ENCODE measurements at regions not wholly inside any gene's neighbourhood (a gene's known extent, or its start where the extent isn't known, plus 50 kb on each side); places are given as distances from the start of the nearest gene placed in this dataset.
"Not testable (repeated sequence)": the region's sequence is repeated elsewhere in the genome, so short reads cannot be mapped to it uniquely, and the experiment has no call there.

- DNase-seq (ENCODE audit: extremely low read depth in 1 of 4, low spot score in 3 of 4); H3K4me1 ChIP-seq (replicated peaks in 1 of 2; ENCODE audit: control insufficient read depth in 2 of 2, insufficient read depth in 2 of 2, low read length in 2 of 2); BruUV-seq (replicated peaks); H4K20me1 ChIP-seq (replicated peaks; ENCODE audit: control insufficient read depth, insufficient read depth, low read length); intact Hi-C loops (cut with micrococcal nuclease); FAIRE-seq; H3K9ac ChIP-seq (ENCODE audit: insufficient read depth in 1 of 2, low read depth in 2 of 2, low read length in 2 of 2); H2AFZ ChIP-seq (ENCODE audit: low read depth, low read length); H3K9me3 ChIP-seq (replicated peaks; ENCODE audit: control insufficient read depth, insufficient read depth, low read depth, low read length); H3K36me3 ChIP-seq (ENCODE audit: control insufficient read depth, insufficient read depth, low read length); in situ Hi-C loops (cut with MboI); POLR2A ChIA-PET; H3K4me2 ChIP-seq (ENCODE audit: insufficient read depth, low read length); H3K27ac ChIP-seq (ENCODE audit: extremely low read depth, low read depth, low read length); ATAC-seq; H3K4me3 ChIP-seq; H3K9me1 ChIP-seq (ENCODE audit: control insufficient read depth, insufficient read depth, low read length); CTCF ChIA-PET (ENCODE audit: low intra/inter-chr PET ratio); H3K79me2 ChIP-seq (ENCODE audit: control insufficient read depth, insufficient read depth, low read length): not testable (repeated sequence)
- WGBS (ENCODE audit: insufficient coverage, low coverage, missing lambda C conversion rate), result no CpG with 5 or more reads among the region's 1 CpG
- H3K27me3 ChIP-seq (ENCODE audit: control insufficient read depth in 2 of 2, insufficient read depth in 2 of 2, low read length in 2 of 2), result peaks cover 0 to 32% of the 10 kb centered on the region in 2 experiments; a peak in 2 of 5 replicates
- TF ChIP-seq ZNF263 (CRISPR knock-in tag; IDR thresholded peaks at IDR 0.05; ENCODE audit: borderline replicate concordance), result peak; percentile 97
Observed at GRCh38 chr2:120515066-120515758, 169.3 kb downstream of the INHBB start.

DNA sequence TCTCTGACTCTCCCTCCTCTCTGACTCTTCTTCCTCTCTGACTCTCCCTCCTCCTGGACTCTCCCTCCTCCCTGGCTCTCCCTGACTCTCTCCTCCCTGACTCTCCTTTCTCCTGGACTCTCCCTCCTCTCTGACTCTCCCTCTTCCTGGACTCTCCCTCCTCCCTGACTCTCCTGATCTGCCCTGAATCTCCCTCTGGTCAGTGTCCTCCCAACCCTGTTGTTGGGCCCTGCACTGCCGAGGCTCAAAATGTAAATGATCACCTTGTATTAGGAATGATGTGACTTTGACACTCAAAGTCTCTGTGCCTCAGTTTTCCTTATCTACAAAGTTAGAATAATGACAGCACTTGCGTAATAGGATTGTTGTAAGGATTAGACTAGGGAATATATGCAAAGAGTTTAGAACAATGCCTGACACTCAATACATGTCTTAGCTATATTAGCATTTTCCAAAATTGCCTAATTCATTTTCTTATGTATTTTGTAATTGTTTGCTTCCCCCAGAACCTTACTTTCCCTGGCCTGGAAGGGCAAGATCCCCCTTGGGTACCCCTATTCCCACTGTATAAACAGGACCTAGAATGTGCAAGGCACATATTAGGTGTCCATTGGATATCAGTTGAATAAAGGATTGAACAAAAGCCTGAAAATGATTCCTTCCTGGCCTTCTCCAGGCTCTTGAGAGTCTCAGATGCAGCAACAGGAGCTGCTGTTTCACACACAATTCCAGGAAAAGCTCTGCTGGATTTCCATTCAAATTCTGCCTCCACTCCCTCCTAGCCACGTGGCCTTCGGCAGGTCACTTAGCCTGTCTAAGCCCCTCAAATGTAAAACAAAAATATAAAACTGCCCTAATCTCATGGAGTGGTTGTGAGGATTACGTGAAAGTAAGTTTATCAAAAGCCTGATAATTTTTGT is 170.1 kb downstream of the INHBB start:
- 3% methylated on average over 5 of the region's 5 CpGs for WGBS (ENCODE audit: insufficient coverage, low coverage, missing lambda C conversion rate)
- no TSS peak for BruUV-seq (replicated peaks)

More for the DNA sequence above, 170.1 kb downstream of the INHBB start:
- Histone ChIP-seq H3K79me2 (ENCODE audit: control insufficient read depth, insufficient read depth, low read length) (no peaks in the 10 kb centered on the region), H3K4me3 (no peak overlapping the region), H3K36me3 (ENCODE audit: control insufficient read depth, insufficient read depth, low read length) (no peaks in the 10 kb centered on the region), H3K9me1 (ENCODE audit: control insufficient read depth, insufficient read depth, low read length) (no peaks in the 10 kb centered on the region), H2AFZ (ENCODE audit: low read depth, low read length) (no peak overlapping the region), H4K20me1 (replicated peaks; ENCODE audit: control insufficient read depth, insufficient read depth, low read length) (no peaks in the 10 kb centered on the region; the same call in 1 of the 2 replicates), H3K9me3 (replicated peaks; ENCODE audit: control insufficient read depth, insufficient read depth, low read depth, low read length) (no peaks in the 10 kb centered on the region), H3K27me3 (ENCODE audit: control insufficient read depth in 2 of 2, insufficient read depth in 2 of 2, low read length in 2 of 2) (peaks cover 0 to 24% of the 10 kb centered on the region in 2 experiments; a peak in 2 of 5 replicates), H3K27ac (ENCODE audit: extremely low read depth, low read depth, low read length) (no peak overlapping the region), H3K9ac (ENCODE audit: insufficient read depth in 1 of 2, low read depth in 2 of 2, low read length in 2 of 2) (no peak overlapping the region), H3K4me2 (ENCODE audit: insufficient read depth, low read length) (no peak overlapping the region), H3K4me1 (replicated peaks in 1 of 2; ENCODE audit: control insufficient read depth in 2 of 2, insufficient read depth in 2 of 2, low read length in 2 of 2) (no peaks in the 10 kb centered on the region)
- FAIRE-seq, result no peak
- ChIA-PET CTCF (ENCODE audit: low intra/inter-chr PET ratio) (no interaction called here), POLR2A (interaction anchor here (0.6 kb wide), 1 partner anchor 558 kb away, joined by 3 read pairs; no protein-coding TSS in a partner anchor)
- intact Hi-C loops (cut with micrococcal nuclease) (no loop called here), in situ Hi-C loops (cut with MboI) (no loop called here)
- TF ChIP-seq EZH2 (IDR thresholded peaks at IDR 0.05; ENCODE audit: borderline replicate concordance, low read depth, low read length) (no peak), TFAM (CRISPR knock-in tag; conservative IDR thresholded peaks at IDR 0.05) (no peak), RUNX1 (IDR thresholded peaks at IDR 0.05; ENCODE audit: low read depth) (no peak), ZNF668 (CRISPR knock-in tag; IDR thresholded peaks at IDR 0.05) (no peak)
- DNase-seq (ENCODE audit: extremely low read depth in 1 of 4, low spot score in 3 of 4), result no peak
- ATAC-seq, result no peak
